ENCODE measurements at regions not wholly inside any gene's neighbourhood (a gene's known extent, or its start where the extent isn't known, plus 50 kb on each side); places are given as distances from the start of the nearest gene placed in this dataset.

- in situ Hi-C loops (cut with HindIII; ENCODE audit: low pct_ligation_motif_present, low sequenced_read_pairs): no loop called here
- Histone ChIP-seq H3K4me3 (ENCODE audit: low read depth, low read length) (no peak overlapping the region), H3K27me3 (replicated peaks) (no peaks in the 10 kb centered on the region), H3K27ac (no peak overlapping the region), H3K36me3 (replicated peaks) (no peaks in the 10 kb centered on the region)
- TF ChIP-seq, protein P1, sequence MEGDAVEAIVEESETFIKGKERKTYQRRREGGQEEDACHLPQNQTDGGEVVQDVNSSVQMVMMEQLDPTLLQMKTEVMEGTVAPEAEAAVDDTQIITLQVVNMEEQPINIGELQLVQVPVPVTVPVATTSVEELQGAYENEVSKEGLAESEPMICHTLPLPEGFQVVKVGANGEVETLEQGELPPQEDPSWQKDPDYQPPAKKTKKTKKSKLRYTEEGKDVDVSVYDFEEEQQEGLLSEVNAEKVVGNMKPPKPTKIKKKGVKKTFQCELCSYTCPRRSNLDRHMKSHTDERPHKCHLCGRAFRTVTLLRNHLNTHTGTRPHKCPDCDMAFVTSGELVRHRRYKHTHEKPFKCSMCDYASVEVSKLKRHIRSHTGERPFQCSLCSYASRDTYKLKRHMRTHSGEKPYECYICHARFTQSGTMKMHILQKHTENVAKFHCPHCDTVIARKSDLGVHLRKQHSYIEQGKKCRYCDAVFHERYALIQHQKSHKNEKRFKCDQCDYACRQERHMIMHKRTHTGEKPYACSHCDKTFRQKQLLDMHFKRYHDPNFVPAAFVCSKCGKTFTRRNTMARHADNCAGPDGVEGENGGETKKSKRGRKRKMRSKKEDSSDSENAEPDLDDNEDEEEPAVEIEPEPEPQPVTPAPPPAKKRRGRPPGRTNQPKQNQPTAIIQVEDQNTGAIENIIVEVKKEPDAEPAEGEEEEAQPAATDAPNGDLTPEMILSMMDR (IDR thresholded peaks at IDR 0.05; ENCODE audit: low read depth, low read length, missing control alignments): no peak
- DNase-seq: no peak
Measured at GRCh38 chr22:19591568-19591967, 67.4 kb upstream of the CLDN5 start.

DNA sequence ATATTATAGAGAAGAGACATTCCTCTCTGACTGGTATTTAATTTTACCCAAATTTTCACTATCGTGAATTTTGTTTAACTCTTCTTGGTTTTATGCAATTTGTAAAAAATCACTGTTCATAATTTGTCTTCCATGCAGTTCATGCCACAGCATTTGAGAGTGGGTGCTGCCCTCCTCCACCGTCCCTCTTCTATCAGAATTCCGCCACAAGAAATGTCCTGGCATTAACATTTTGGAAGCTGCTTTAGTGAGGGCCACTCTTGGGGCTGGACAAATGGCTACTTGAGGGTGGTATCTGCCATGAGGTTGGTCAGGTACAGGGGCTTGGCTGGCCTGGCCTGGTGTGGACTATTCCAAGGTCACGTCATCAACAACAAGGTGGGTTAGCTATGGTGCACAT lies 68.3 kb upstream of the CLDN5 start:
- Histone ChIP-seq H3K4me3 (ENCODE audit: low read depth, low read length) (no peak overlapping the region), H3K27me3 (replicated peaks) (no peaks in the 10 kb centered on the region), H3K27ac (no peak overlapping the region), H3K36me3 (replicated peaks) (no peaks in the 10 kb centered on the region)
- DNase-seq: no peak
- in situ Hi-C loops (cut with HindIII; ENCODE audit: low pct_ligation_motif_present, low sequenced_read_pairs): no loop called here
- TF ChIP-seq, protein P1 (IDR thresholded peaks at IDR 0.05; ENCODE audit: low read depth, low read length, missing control alignments): no peak

DNA sequence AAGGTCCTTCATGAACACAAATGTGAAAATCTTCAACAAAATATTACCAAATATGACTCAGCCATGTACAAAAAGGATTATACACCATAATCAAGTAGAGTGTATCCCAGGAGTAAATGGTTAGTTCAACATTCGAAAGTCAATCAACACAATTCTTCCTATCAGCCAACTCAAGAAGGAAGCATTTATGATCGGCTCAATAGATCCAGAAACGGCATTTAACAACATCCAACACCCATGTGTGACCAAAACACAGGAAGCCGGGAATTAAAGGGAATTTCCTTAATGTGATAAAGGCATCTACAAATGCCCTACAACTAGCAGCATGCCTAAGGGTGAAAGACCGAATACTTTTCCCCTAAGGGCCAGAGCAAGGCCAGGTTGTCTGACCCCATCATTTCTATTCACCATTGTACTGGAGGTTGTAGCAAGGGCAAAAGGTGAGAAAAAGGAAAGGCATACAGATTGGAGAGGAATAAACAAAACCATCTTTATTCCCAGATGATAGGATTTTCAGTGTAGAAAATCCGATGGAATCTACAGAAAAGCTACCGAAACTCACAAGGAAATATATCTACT lies 69.9 kb upstream of the CLDN5 start:
- DNase-seq: no peak
- in situ Hi-C loops (cut with HindIII; ENCODE audit: low pct_ligation_motif_present, low sequenced_read_pairs): no loop called here
- Histone ChIP-seq H3K4me3 (ENCODE audit: low read depth, low read length) (no peak overlapping the region), H3K36me3 (replicated peaks) (no peaks in the 10 kb centered on the region), H3K27me3 (replicated peaks) (no peaks in the 10 kb centered on the region), H3K27ac (no peak overlapping the region)
- TF ChIP-seq, protein P1 (IDR thresholded peaks at IDR 0.05; ENCODE audit: low read depth, low read length, missing control alignments): no peak

DNA sequence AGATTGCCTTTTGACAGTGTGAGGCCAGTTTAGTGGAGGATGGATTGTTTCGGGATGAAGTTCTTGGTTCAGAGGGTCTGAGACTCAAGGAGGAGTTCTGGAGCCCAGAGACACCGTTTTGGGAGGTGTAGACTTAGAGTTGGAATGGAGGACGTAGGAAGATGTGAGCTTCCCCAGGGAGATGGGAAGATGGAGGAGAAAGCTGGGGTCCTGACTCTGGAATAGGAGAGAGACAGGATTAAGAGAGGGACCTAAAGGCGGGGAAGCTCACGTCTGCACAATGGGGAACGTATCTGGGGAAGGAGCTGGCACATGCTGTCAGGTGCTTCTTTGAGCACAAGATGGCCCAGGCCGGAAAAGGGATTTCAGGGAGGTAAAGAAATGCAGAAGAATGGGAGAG lies 71.3 kb upstream of the CLDN5 start:
- no peak for DNase-seq
- no peaks in the 10 kb centered on the region for H3K27me3 ChIP-seq (replicated peaks)
- H3K36me3 ChIP-seq (replicated peaks): no peaks in the 10 kb centered on the region
- TF ChIP-seq, protein P1 (IDR thresholded peaks at IDR 0.05; ENCODE audit: low read depth, low read length, missing control alignments): no peak
- no peak overlapping the region for H3K4me3 ChIP-seq (ENCODE audit: low read depth, low read length)
- H3K27ac ChIP-seq: no peak overlapping the region
- in situ Hi-C loops (cut with HindIII; ENCODE audit: low pct_ligation_motif_present, low sequenced_read_pairs): no loop called here

DNA sequence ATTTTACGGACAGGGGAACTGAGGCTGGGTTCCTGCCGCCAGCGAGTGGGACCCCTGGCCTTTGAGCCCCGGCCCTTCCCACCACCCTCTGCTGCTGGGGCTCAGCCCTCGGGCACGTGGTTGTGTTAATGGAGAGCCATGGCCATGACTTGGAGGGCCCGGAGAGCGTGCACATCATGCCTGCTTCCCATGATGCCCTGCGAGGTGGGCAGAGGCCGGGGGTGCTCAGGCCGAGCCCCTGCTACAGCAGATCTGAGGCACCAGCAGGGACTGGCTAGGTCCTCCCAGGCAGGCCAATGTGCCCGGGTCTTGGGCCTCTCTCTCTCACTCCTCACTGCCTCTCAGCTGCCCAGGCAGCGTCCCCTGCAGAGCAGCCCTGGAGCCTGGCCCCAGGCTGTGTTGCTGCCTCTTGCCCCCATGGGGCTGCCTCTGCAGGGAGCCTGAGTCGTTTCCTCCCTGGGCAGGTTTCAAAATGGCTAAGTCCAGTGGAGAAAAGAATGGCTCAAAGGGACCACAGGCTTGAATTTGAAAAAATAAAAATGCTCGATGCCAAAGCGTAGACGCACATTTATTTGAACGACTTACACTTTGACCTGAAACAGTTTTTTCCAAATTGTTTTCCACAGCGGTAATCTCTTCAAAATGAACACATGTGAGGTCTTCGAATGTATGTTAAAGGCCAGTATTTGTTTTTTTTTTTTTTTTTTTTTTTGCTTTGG lies 72.6 kb upstream of the CLDN5 start:
- in situ Hi-C loops (cut with HindIII; ENCODE audit: low pct_ligation_motif_present, low sequenced_read_pairs): no loop called here
- H3K27ac ChIP-seq: no peak overlapping the region
- H3K27me3 ChIP-seq (replicated peaks): no peaks in the 10 kb centered on the region
- H3K4me3 ChIP-seq (ENCODE audit: low read depth, low read length): no peak overlapping the region
- DNase-seq: no peak
- TF ChIP-seq, protein P1 (IDR thresholded peaks at IDR 0.05; ENCODE audit: low read depth, low read length, missing control alignments): no peak
- no peaks in the 10 kb centered on the region for H3K36me3 ChIP-seq (replicated peaks)

DNA sequence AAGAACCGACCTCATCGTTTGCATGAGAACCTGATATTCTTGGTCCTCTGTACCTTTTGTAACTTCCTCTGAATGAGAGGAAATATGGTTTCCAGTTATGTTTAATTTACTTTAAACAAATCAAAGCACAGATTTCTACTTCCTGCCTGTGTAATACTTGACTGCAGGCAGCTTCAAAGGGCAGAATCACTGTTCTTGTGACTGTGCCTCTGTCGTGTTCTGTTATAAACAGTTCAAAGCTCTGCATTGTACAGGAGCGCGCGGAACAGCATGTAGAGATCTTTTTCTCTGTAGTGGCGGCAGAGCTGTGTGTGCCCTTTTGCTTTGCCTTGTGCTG lies 73.2 kb upstream of the CLDN5 start:
- H3K27me3 ChIP-seq (replicated peaks): no peaks in the 10 kb centered on the region
- no peaks in the 10 kb centered on the region for H3K36me3 ChIP-seq (replicated peaks)
- no peak overlapping the region for H3K27ac ChIP-seq
- no peak overlapping the region for H3K4me3 ChIP-seq (ENCODE audit: low read depth, low read length)
- TF ChIP-seq, protein P1 (IDR thresholded peaks at IDR 0.05; ENCODE audit: low read depth, low read length, missing control alignments): no peak
- DNase-seq: no peak
- in situ Hi-C loops (cut with HindIII; ENCODE audit: low pct_ligation_motif_present, low sequenced_read_pairs): no loop called here
